ENCODE measurements at regions not wholly inside any gene's neighbourhood (a gene's known extent, or its start where the extent isn't known, plus 50 kb on each side); places are given as distances from the start of the nearest gene placed in this dataset.

- ATAC-seq = no peak
Observed at GRCh38 chr9:134267881-134268724, 58.2 kb upstream of the RXRA start.

GRCh38 chr9:134268747-134269146 is 57.5 kb upstream of the RXRA start:
- peaks cover 5% of the 10 kb centered on the region for H3K4me1 Mint-ChIP-seq (ENCODE audit: low read depth)
- no peak overlapping the region for H3K4me3 Mint-ChIP-seq
- ATAC-seq (no peak), DNase-seq (no peak)
- H3K36me3 Mint-ChIP-seq (ENCODE audit: insufficient read depth) = no peaks in the 10 kb centered on the region
- H3K27me3 Mint-ChIP-seq (ENCODE audit: low read depth) = peaks cover 23% of the 10 kb centered on the region
- no peaks in the 10 kb centered on the region for H3K9me3 Mint-ChIP-seq

More at GRCh38 chr9:134267881-134268724, 58.2 kb upstream of the RXRA start:
- peaks cover 26% of the 10 kb centered on the region for H3K27me3 Mint-ChIP-seq (ENCODE audit: low read depth)
- no peak for DNase-seq
- no peaks in the 10 kb centered on the region for H3K9me3 Mint-ChIP-seq
- H3K4me1 Mint-ChIP-seq (ENCODE audit: low read depth) = peaks cover 5% of the 10 kb centered on the region
- no peak overlapping the region for H3K4me3 Mint-ChIP-seq
- no peaks in the 10 kb centered on the region for H3K36me3 Mint-ChIP-seq (ENCODE audit: insufficient read depth)

GRCh38 chr9:134271338-134272301 is 54.6 kb upstream of the RXRA start:
- DNase-seq (no peak), ATAC-seq (no peak)
- H3K4me3 Mint-ChIP-seq = no peak overlapping the region
- H3K36me3 Mint-ChIP-seq (ENCODE audit: insufficient read depth) = no peaks in the 10 kb centered on the region
- no peaks in the 10 kb centered on the region for H3K9me3 Mint-ChIP-seq
- peaks cover 5% of the 10 kb centered on the region for H3K4me1 Mint-ChIP-seq (ENCODE audit: low read depth)
- peaks cover 20% of the 10 kb centered on the region for H3K27me3 Mint-ChIP-seq (ENCODE audit: low read depth)

GRCh38 chr9:134272302-134273023 is 53.8 kb upstream of the RXRA start:
- H3K36me3 Mint-ChIP-seq (ENCODE audit: insufficient read depth) = no peaks in the 10 kb centered on the region
- H3K4me1 Mint-ChIP-seq (ENCODE audit: low read depth) = peaks cover 5% of the 10 kb centered on the region
- ATAC-seq (no peak), DNase-seq (no peak)
- peaks cover 25% of the 10 kb centered on the region for H3K27me3 Mint-ChIP-seq (ENCODE audit: low read depth)
- no peaks in the 10 kb centered on the region for H3K9me3 Mint-ChIP-seq
- H3K4me3 Mint-ChIP-seq = no peak overlapping the region

- Mint-ChIP-seq H3K9me3 (no peaks in the 10 kb centered on the region), H3K4me3 (no peak overlapping the region), H3K27me3 (ENCODE audit: low read depth) (peaks cover 20% of the 10 kb centered on the region), H3K36me3 (ENCODE audit: insufficient read depth) (no peaks in the 10 kb centered on the region), H3K4me1 (ENCODE audit: low read depth) (no peaks in the 10 kb centered on the region)
- ATAC-seq = no peak
- no peak for DNase-seq
Observed at GRCh38 chr9:134273647-134274046, 52.6 kb upstream of the RXRA start.

- no peaks in the 10 kb centered on the region for H3K36me3 Mint-ChIP-seq (ENCODE audit: insufficient read depth)
Observed at GRCh38 chr9:134275375-134275774, 50.9 kb upstream of the RXRA start.

GRCh38 chr9:134276453-134277245 is 49.6 kb upstream of the RXRA start:
- DNase-seq (no peak), ATAC-seq (no peak)
- Mint-ChIP-seq H3K4me1 (ENCODE audit: low read depth) (no peaks in the 10 kb centered on the region), H3K36me3 (ENCODE audit: insufficient read depth) (no peaks in the 10 kb centered on the region), H3K27me3 (ENCODE audit: low read depth) (peaks cover 13% of the 10 kb centered on the region), H3K4me3 (no peak overlapping the region), H3K9me3 (no peaks in the 10 kb centered on the region)

More at GRCh38 chr9:134275375-134275774, 50.9 kb upstream of the RXRA start:
- no peaks in the 10 kb centered on the region for H3K4me1 Mint-ChIP-seq (ENCODE audit: low read depth)
- H3K9me3 Mint-ChIP-seq = no peaks in the 10 kb centered on the region
- DNase-seq (no peak), ATAC-seq (no peak)
- no peak overlapping the region for H3K4me3 Mint-ChIP-seq
- H3K27me3 Mint-ChIP-seq (ENCODE audit: low read depth) = peaks cover 18% of the 10 kb centered on the region

Measured in activated T-cell treated with anti-CD3 and anti-CD28 coated beads, Interleukin-2, amount 50 U/mL, for 4 hours (primary cell).